Cardiac muscle cell (in vitro differentiated cells and primary cell): ENCODE measurements at regions not wholly inside any gene's neighbourhood (a gene's known extent, or its start where the extent isn't known, plus 50 kb on each side); places are given as distances from the start of the nearest gene placed in this dataset.

ENCODE experiments used
- DNase-seq, 2 donors: peaks; one replicate each; pipeline versions ENCODE4 v3.0.0 to v3.0.0-alpha.2; 2010 to 2017; ENCODE audit warnings: low read depth in 1 of 2, low spot score in 1 of 2
- H3K27ac ChIP-seq: fragments of 200-600 bp; sonication (generic); 2 replicates; pipeline ENCODE4 v1.5.1; 2016
- H3K27me3 ChIP-seq: fragments of 200-600 bp; sonication (generic); 2 replicates; pipeline ENCODE4 v1.6.0; 2016; ENCODE audit warnings: control low read depth
- H3K36me3 ChIP-seq: fragments of 200-600 bp; sonication (generic); 2 replicates; pipeline ENCODE4 v1.5.1; 2016; ENCODE audit warnings: control low read depth
- H3K4me1 ChIP-seq: fragments of 200-600 bp; sonication (generic); 2 replicates; pipeline ENCODE4 v1.8.1; 2017; ENCODE audit warnings: low read depth, mild to moderate bottlenecking, mixed run types
- H3K4me3 ChIP-seq: fragments of 200-600 bp; sonication (generic); 2 replicates; pipeline ENCODE4 v1.5.1; 2016; ENCODE audit warnings: mild to moderate bottlenecking
- H3K9me3 ChIP-seq: fragments of 200-600 bp; sonication (generic); 2 replicates; pipeline ENCODE4 v1.5.1; 2017; ENCODE audit warnings: low read depth, mild to moderate bottlenecking, control low read depth
- TF ChIP-seq, protein P1 (sequence below): IDR thresholded peaks from 2 replicates; pipeline ENCODE4 v1.5.1; 2012; ENCODE audit warnings: low read depth, mild to moderate bottlenecking, low read length

DNA sequence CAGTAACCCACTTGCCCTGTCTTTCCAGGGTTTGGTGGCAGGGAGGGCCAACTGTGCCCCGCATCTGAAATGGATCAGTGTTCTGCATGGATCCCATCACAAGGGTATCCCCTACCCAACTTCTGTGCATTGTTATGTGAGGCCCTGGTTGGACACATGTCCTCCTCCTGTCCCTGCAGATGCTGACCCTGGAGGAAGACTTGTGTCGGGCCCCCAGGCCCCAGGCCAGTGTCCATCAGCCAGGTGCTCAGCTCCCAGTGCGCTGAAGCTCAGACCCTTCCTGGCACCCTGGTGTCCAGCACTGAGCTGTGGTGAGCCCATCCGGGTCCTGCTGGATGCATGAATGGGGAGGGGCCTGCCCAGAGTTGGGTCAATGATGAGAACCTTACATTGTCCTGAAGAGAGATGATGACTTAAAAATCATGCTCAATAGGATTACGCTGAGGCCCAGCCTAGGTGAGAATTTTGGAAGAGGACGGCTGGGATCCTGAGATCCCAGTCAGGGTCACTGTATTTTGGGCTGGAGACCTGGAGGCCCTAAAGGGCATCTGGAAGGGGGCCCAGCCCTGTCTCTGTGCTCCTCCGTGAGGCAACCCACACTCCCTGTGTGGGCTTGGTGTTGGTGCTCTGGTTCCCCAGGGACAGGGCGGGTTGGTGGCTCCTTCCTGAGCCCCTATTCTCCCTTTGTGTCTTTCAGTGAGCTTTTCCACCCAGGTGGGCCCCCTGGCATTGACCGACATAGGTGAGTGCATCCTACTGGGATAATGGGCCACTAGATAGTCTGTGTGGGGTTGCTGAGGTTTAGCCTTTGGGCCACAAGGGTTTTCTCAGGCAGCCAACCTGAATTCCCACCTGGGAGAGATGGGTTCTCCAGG is 199.1 kb downstream of the UBE3A start:
- Histone ChIP-seq H3K9me3 (no peaks in the 10 kb centered on the region), H3K27me3 (no peaks in the 10 kb centered on the region), H3K4me1 (no peaks in the 10 kb centered on the region), H3K36me3 (no peaks in the 10 kb centered on the region), H3K27ac (no peak overlapping the region), H3K4me3 (no peak overlapping the region)
- no peak for DNase-seq
- TF ChIP-seq, protein P1, sequence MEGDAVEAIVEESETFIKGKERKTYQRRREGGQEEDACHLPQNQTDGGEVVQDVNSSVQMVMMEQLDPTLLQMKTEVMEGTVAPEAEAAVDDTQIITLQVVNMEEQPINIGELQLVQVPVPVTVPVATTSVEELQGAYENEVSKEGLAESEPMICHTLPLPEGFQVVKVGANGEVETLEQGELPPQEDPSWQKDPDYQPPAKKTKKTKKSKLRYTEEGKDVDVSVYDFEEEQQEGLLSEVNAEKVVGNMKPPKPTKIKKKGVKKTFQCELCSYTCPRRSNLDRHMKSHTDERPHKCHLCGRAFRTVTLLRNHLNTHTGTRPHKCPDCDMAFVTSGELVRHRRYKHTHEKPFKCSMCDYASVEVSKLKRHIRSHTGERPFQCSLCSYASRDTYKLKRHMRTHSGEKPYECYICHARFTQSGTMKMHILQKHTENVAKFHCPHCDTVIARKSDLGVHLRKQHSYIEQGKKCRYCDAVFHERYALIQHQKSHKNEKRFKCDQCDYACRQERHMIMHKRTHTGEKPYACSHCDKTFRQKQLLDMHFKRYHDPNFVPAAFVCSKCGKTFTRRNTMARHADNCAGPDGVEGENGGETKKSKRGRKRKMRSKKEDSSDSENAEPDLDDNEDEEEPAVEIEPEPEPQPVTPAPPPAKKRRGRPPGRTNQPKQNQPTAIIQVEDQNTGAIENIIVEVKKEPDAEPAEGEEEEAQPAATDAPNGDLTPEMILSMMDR, result no peak

DNA sequence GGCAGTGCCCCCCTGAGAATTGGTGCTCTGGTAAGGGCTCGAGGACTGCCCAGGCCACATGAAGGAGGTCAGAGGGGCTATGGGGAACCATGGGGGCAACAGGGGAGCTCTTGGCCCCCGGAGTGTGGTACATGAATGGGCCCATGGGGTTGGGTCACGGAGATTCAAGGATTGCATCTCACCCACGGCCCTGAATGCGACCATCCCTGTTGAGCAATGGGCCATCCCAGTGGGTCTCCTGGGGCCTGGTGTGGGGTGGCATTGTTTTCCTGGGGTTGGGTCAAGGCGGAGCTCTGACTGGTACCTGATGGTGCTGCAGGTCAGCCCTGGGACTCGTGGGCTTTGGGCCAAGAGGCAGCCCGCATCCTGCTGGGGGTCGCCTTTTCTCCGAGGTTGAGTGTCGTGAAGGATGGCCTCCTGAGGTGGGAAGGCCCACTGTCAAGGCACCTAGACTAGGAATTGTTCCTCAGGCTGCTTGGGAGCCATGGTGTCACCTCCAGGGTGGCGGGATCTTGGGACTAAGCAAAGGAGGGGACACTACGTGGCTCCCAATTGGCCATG is 198.3 kb downstream of the UBE3A start:
- H3K27ac ChIP-seq, result no peak overlapping the region
- TF ChIP-seq, protein P1, result no peak
- DNase-seq, result no peak

DNA sequence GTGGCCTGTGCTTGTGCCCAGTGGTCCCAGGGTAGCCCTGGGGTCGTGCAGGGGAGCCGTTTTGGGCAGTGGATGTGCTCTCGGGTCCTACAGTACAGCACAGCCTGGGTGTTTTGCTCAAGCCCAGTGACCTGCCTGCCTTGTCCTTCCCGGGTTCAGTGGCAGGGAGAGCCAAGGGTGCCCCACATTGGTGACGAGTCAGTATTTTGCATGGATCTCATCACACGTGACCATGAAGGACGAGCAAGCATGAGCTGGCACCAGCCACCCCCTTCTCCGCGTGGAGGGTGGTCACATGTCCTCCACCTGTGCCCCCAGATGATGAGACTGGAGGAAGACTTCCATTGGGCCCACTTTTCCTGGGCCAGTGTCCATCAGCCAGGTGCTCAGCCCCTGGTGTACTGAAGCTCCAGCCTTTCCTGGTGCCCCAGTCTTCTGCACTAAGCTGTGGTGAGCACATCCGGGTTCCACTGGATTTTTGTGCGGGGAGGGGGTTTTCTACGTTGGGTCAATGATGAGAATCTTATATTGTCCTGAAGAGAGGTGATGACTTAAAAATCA is 197.5 kb downstream of the UBE3A start:
- TF ChIP-seq, protein P1, result no peak
- no peak for DNase-seq
- H3K36me3 ChIP-seq, result no peaks in the 10 kb centered on the region
- no peak overlapping the region for H3K27ac ChIP-seq
- no peaks in the 10 kb centered on the region for H3K27me3 ChIP-seq
- no peaks in the 10 kb centered on the region for H3K4me1 ChIP-seq
- no peaks in the 10 kb centered on the region for H3K9me3 ChIP-seq
- H3K4me3 ChIP-seq, result no peak overlapping the region

More for the DNA sequence above, 198.3 kb downstream of the UBE3A start:
- H3K4me1 ChIP-seq, result no peaks in the 10 kb centered on the region
- H3K9me3 ChIP-seq, result no peaks in the 10 kb centered on the region
- no peaks in the 10 kb centered on the region for H3K27me3 ChIP-seq
- no peaks in the 10 kb centered on the region for H3K36me3 ChIP-seq
- no peak overlapping the region for H3K4me3 ChIP-seq

DNA sequence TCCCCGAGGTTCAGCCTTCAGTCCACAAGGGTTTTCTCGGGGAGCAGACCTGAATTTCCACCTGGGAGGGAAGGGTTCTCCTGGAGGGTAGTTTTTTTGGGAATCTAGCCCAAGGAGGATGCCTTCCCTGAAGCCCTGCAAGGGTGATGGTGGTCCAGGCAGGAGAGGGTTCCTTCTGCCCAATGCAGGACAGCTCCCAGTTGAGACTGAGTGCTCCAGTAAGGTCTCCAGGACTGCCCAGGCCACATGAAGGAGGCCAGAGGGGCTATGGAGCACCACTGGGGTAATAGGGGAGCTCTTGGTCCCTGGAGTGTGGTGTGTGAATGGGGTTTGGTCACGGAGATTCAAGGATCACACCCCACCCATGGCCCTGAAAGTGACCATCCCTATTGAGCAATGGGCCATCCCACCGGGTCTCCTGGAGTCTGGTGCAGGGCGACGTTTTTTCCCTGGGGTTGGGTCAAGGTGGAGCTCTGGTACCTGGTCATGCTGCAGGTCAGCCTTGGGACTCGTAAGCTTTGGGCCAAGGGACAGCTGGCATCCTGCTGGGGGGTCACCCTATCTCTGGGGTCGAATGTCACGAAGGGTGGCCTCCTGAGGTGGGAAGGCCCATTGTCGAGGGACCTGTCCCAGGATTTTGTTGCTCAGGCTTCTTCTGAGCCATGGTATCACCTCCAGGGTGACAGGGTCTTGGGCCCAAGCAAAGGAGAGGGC is 196.5 kb downstream of the UBE3A start:
- no peaks in the 10 kb centered on the region for H3K9me3 ChIP-seq
- no peaks in the 10 kb centered on the region for H3K36me3 ChIP-seq
- H3K4me3 ChIP-seq, result no peak overlapping the region
- H3K4me1 ChIP-seq, result no peaks in the 10 kb centered on the region
- DNase-seq, result no peak
- H3K27ac ChIP-seq, result no peak overlapping the region
- H3K27me3 ChIP-seq, result no peaks in the 10 kb centered on the region
- TF ChIP-seq, protein P1, result no peak

DNA sequence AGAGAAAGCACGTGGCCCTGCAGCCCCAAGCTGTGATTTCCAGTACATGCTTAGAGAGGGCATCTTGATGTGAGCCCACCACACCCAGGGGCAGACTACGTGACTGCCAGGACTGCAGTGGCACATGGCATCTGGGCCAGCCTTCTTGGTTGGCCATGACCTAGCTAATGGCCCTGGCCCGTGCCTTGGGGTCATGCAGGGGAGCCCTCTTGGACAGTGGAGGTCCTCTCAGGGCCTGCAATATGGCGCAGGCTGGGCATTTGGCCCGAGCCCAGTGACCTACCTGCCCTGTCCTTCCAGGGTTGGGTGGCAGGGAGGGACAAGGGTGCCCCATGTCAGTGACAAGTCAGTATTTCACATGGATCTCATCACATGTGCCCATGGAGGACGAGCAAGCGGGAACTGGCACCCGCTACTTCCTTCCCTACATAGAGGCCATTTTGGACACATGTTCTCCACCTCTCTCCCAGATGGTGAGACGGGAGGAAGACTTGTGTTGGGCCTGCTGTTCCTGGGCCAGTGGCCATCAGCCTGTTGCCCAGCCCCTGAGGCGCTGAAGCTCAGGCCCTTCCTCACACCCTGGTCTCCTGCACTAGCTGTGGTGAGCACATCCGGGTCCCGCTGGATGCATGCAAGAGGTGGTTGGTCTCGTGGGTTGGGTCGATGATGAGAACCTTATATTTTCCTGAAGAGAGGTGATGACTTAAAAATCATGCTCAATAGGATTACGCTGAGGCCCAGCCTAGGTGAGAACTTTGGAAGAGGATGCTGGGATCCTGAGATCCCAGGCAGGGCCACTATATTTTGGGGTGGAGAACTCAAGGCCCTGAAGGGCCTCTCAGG is 195.6 kb downstream of the UBE3A start:
- H3K36me3 ChIP-seq, result no peaks in the 10 kb centered on the region
- H3K27ac ChIP-seq, result no peak overlapping the region
- TF ChIP-seq, protein P1, result no peak
- DNase-seq, result no peak
- no peaks in the 10 kb centered on the region for H3K4me1 ChIP-seq
- no peaks in the 10 kb centered on the region for H3K9me3 ChIP-seq
- no peak overlapping the region for H3K4me3 ChIP-seq
- H3K27me3 ChIP-seq, result no peaks in the 10 kb centered on the region
